ENCODE measurements at regions not wholly inside any gene's neighbourhood (a gene's known extent, or its start where the extent isn't known, plus 50 kb on each side); places are given as distances from the start of the nearest gene placed in this dataset.

DNA sequence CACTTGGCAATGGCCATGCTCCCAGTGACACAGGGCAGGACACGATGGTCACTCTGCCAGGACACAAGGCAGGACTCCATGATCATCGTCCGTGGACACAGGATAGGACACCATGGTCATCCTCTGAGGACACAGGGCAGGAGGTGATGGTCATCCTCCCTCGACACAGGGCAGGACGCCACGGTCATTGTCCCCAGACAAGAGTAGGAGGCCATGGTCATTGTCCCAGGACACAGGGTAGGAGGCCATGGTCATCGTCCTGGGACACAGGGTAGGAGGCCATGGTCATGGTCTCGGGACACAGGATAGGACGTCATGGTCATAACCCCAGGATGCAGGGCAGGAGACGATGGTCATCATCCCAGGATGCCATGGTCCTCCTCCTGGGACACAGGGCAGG is 289.2 kb downstream of the TCERG1L start:
- H3K4me1 ChIP-seq (ENCODE audit: control insufficient read depth, insufficient read depth, low read length), result no peaks in the 10 kb centered on the region
- H3K36me3 ChIP-seq (ENCODE audit: control insufficient read depth, insufficient read depth, low read length), result no peaks in the 10 kb centered on the region
- H3K9ac ChIP-seq (ENCODE audit: low read depth, low read length), result no peak overlapping the region
- no peaks in the 10 kb centered on the region for H3K27me3 ChIP-seq (ENCODE audit: control insufficient read depth, insufficient read depth, low read length)
- H3K9me3 ChIP-seq (ENCODE audit: control insufficient read depth, insufficient read depth, low read length), result no peaks in the 10 kb centered on the region
- no peak overlapping the region for H3K27ac ChIP-seq (ENCODE audit: low read depth, low read length)
- no peak overlapping the region for H3K4me3 ChIP-seq (ENCODE audit: low read depth, low read length)

DNA sequence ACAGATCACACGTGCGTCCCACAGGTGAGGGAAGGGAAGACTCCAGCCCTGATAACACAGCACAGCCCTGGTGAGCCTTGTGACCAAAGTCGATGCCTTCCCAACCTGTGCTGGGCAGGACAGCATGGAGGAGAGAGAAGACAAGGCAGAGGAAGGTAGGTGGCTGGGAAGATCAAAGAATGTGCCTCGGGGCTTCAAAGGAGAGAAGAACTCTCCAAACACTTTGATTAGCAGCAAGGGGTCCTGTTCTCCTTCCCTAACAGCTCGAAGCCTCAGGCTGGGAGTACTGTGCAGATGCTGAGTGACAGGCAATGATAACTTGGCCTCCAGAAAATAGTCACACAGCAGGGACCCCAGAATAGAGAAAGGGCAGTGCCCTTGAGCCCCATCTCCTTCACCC is 288.5 kb downstream of the TCERG1L start:
- Histone ChIP-seq H3K27me3 (ENCODE audit: control insufficient read depth, insufficient read depth, low read length) (no peaks in the 10 kb centered on the region), H3K4me1 (ENCODE audit: control insufficient read depth, insufficient read depth, low read length) (no peaks in the 10 kb centered on the region), H3K4me3 (ENCODE audit: low read depth, low read length) (no peak overlapping the region), H3K9ac (ENCODE audit: low read depth, low read length) (no peak overlapping the region), H3K27ac (ENCODE audit: low read depth, low read length) (no peak overlapping the region), H3K9me3 (ENCODE audit: control insufficient read depth, insufficient read depth, low read length) (no peaks in the 10 kb centered on the region), H3K36me3 (ENCODE audit: control insufficient read depth, insufficient read depth, low read length) (no peaks in the 10 kb centered on the region)

DNA sequence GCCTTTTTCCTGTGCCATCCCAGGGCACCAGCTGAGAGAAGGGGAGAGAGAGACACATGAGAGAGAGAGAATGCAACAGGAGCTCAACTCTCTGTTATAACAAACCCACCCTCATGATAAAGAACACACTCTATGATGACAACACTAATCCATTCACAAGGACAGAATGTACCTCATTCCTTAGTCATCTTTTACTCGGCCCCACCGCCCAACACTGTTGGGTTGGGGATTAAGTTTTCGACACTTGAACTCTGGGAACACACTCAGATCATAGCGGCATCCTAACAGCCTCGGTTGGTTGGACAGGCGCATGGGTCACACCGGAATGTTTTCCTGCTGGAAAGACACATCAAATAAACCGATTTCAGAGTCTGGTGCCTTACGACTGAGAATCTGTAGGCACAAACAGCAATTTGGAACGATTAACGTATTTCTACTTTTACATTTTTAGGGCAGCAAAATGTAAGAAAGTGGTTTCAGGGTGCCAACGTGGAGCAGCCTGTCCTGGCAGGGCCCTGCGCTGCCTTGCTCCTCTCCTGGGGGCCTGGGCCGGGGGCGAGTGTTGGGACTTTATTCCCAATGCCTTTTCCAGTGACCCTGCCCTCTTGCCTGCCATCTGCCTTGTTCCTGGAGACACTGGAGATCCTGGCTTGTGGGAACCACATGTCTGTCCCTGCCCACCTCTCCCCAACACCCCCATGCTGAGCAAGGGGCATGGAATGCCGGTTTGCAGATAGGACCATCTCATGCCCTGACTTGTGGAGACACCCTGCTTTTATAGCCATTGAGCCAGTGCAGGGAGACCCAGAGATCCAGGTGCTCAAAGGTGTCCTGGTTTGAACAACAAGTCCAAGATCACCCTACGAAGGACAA is 287.0 kb downstream of the TCERG1L start:
- H3K36me3 ChIP-seq (ENCODE audit: control insufficient read depth, insufficient read depth, low read length), result no peaks in the 10 kb centered on the region
- H3K9me3 ChIP-seq (ENCODE audit: control insufficient read depth, insufficient read depth, low read length), result no peaks in the 10 kb centered on the region
- no peaks in the 10 kb centered on the region for H3K4me1 ChIP-seq (ENCODE audit: control insufficient read depth, insufficient read depth, low read length)
- H3K9ac ChIP-seq (ENCODE audit: low read depth, low read length), result no peak overlapping the region
- no peaks in the 10 kb centered on the region for H3K27me3 ChIP-seq (ENCODE audit: control insufficient read depth, insufficient read depth, low read length)
- H3K27ac ChIP-seq (ENCODE audit: low read depth, low read length), result no peak overlapping the region
- no peak overlapping the region for H3K4me3 ChIP-seq (ENCODE audit: low read depth, low read length)

DNA sequence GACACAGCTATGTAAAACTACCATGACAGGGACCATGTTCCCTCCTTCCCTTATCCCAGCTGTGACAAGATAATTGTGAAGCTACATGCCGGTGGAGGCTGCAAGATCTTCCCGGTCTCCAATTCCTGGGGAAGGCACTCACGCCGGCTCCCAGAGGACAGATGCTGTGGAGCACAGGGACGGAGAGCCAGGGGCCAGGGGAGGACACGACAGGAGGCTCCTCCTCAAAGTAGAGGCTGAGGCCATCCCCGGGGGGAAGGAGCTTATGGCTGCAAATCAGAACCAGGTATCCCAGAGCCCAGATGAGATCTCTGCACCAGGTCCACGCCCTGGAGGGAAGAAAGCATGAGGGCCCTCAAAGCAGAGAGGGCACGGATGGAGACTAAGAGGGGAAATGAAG is 286.2 kb downstream of the TCERG1L start:
- Histone ChIP-seq H3K9me3 (ENCODE audit: control insufficient read depth, insufficient read depth, low read length) (no peaks in the 10 kb centered on the region), H3K4me1 (ENCODE audit: control insufficient read depth, insufficient read depth, low read length) (no peaks in the 10 kb centered on the region), H3K36me3 (ENCODE audit: control insufficient read depth, insufficient read depth, low read length) (no peaks in the 10 kb centered on the region), H3K27ac (ENCODE audit: low read depth, low read length) (no peak overlapping the region), H3K27me3 (ENCODE audit: control insufficient read depth, insufficient read depth, low read length) (no peaks in the 10 kb centered on the region), H3K9ac (ENCODE audit: low read depth, low read length) (no peak overlapping the region), H3K4me3 (ENCODE audit: low read depth, low read length) (no peak overlapping the region)

DNA sequence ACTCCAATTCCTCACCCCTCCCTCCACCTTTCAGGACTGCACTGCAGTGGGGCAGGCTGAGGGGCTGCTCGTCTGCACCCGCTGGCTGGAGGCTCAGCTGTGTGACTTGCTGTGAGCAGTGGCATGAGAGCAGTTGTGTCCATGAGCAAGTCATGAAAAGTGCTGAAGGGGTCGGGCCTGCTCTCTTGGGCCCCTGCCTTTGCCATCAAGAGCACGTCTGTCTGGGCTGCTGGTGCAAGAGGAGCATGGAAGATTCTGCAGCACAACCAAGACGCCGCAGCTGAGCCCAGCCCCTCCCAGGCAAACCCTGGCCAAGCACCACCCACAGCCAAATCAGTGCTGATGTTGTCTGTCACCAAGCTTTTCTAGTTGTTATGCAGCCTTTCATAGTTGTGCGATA is 284.3 kb downstream of the TCERG1L start:
- Histone ChIP-seq H3K4me3 (ENCODE audit: low read depth, low read length) (no peak overlapping the region), H3K9ac (ENCODE audit: low read depth, low read length) (no peak overlapping the region), H3K27ac (ENCODE audit: low read depth, low read length) (no peak overlapping the region)

DNA sequence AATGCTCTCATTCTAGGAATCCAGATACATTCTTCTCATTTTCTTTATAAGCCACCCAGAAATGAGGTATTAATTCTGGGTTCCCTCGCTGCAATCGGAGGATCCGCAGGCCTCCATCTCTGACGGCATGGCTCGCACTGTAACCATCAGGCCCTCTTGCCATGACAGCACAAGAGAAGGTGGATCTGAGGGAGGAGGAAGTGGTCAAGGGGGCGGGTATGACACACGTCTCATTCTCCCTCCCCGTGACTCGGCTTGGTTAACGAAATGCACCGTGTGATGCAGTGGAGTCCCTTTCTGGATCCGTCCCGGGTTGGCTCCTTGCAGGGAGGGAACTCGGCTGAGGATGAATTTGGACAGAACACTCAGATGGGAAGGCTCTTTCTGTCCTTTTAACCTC is 280.2 kb downstream of the TCERG1L start:
- no peaks in the 10 kb centered on the region for H3K36me3 ChIP-seq (ENCODE audit: control insufficient read depth, insufficient read depth, low read length)
- H3K27ac ChIP-seq (ENCODE audit: low read depth, low read length), result no peak overlapping the region
- no peaks in the 10 kb centered on the region for H3K27me3 ChIP-seq (ENCODE audit: control insufficient read depth, insufficient read depth, low read length)
- no peaks in the 10 kb centered on the region for H3K9me3 ChIP-seq (ENCODE audit: control insufficient read depth, insufficient read depth, low read length)
- H3K4me3 ChIP-seq (ENCODE audit: low read depth, low read length), result no peak overlapping the region
- no peaks in the 10 kb centered on the region; the same call in 1 of the 2 replicates for H3K4me1 ChIP-seq (ENCODE audit: control insufficient read depth, insufficient read depth, low read length)
- no peak overlapping the region for H3K9ac ChIP-seq (ENCODE audit: low read depth, low read length)

More for the DNA sequence above, 284.3 kb downstream of the TCERG1L start:
- Histone ChIP-seq H3K9me3 (ENCODE audit: control insufficient read depth, insufficient read depth, low read length) (no peaks in the 10 kb centered on the region), H3K27me3 (ENCODE audit: control insufficient read depth, insufficient read depth, low read length) (no peaks in the 10 kb centered on the region), H3K4me1 (ENCODE audit: control insufficient read depth, insufficient read depth, low read length) (no peaks in the 10 kb centered on the region), H3K36me3 (ENCODE audit: control insufficient read depth, insufficient read depth, low read length) (no peaks in the 10 kb centered on the region)

DNA sequence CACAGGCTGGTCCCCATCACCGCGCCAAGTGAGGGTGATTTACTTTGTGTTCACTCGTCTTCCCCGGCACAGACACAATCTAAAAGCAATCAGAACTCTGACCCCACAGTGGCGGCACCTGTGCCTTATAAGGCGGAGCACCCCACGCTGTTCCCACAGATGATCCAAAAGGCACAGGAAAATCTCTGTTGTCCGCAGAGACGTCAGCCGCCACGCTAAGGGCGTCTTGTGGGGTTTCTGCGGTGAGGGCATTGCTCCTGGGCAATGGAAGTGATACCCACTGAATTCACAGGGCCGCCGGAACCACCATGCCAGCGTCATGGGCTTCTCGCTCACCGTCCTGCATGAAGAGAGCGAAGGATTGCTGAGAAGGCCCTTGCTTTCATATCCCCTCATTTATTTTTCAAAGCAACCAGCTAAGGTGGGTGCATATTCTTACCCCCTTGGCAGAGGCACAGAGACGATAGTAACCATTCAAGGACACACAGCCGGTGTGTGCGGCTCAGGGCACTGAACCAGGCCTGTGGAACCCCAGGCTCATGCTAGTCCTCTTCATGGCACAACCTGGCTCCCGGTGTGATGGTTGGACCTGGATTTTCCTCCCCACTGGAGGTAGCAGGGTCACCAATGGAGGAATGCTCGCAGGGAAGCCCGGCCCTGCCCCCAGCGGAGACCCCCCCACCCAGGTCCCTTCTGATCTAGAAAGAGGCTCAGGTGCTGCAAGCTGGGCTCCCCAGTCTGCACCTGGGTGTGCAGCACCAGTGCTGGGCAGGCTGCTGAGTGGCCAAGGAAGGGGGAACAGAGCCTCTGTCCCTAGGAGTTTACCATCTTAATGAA is 279.0 kb downstream of the TCERG1L start:
- Histone ChIP-seq H3K9me3 (ENCODE audit: control insufficient read depth, insufficient read depth, low read length) (no peaks in the 10 kb centered on the region), H3K27me3 (ENCODE audit: control insufficient read depth, insufficient read depth, low read length) (no peaks in the 10 kb centered on the region), H3K4me3 (ENCODE audit: low read depth, low read length) (no peak overlapping the region), H3K4me1 (ENCODE audit: control insufficient read depth, insufficient read depth, low read length) (no peaks in the 10 kb centered on the region; the same call in 1 of the 2 replicates), H3K9ac (ENCODE audit: low read depth, low read length) (no peak overlapping the region), H3K36me3 (ENCODE audit: control insufficient read depth, insufficient read depth, low read length) (no peaks in the 10 kb centered on the region), H3K27ac (ENCODE audit: low read depth, low read length) (no peak overlapping the region)

DNA sequence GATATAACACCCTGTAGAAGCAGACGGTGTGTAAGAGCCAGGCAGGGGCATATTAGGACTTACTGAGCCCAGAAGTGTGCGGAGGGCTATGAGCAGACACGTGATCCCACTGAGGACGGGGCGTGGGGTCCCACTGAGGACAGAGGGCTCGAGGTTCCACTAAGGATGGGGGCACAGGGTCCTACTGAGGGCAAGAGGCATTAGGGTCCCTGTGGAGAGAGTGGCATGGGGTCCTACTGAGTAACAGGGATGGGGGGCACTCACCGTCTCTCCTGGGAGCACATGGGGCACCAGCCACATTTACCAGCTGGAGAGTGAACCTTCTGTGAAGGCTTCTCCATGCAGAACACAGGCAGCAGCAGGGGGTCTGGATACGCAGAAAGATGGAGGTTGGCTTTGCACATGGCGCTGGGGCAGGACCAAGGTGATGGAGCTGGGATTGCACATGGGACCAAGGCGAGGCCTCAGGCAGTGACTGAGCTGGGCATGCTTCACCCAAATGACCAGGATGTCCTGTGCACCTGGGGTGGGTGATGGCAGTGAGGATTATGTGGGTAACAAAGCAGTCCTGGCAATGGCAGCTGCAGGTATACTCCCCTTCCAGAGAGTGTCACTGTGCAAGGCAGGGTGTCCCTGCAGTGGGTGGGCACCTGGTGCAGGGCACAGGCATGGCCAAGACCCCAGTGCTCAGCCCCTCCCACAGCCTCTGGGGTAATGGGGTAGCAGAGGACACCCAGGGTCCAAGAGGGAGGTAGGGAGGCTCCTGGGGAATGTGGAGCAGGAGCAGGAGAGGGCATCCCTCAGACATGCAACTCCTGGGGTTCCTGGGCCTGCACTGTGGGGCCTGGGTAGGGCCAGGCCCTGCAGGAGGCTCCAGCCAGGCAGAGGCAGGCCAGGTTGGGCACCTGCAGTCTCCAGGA is 278.1 kb downstream of the TCERG1L start:
- H3K9ac ChIP-seq (ENCODE audit: low read depth, low read length), result no peak overlapping the region
- H3K27ac ChIP-seq (ENCODE audit: low read depth, low read length), result no peak overlapping the region
- no peaks in the 10 kb centered on the region; the same call in 1 of the 2 replicates for H3K4me1 ChIP-seq (ENCODE audit: control insufficient read depth, insufficient read depth, low read length)
- H3K27me3 ChIP-seq (ENCODE audit: control insufficient read depth, insufficient read depth, low read length), result no peaks in the 10 kb centered on the region
- H3K36me3 ChIP-seq (ENCODE audit: control insufficient read depth, insufficient read depth, low read length), result no peaks in the 10 kb centered on the region
- H3K4me3 ChIP-seq (ENCODE audit: low read depth, low read length), result no peak overlapping the region
- no peaks in the 10 kb centered on the region for H3K9me3 ChIP-seq (ENCODE audit: control insufficient read depth, insufficient read depth, low read length)

DNA sequence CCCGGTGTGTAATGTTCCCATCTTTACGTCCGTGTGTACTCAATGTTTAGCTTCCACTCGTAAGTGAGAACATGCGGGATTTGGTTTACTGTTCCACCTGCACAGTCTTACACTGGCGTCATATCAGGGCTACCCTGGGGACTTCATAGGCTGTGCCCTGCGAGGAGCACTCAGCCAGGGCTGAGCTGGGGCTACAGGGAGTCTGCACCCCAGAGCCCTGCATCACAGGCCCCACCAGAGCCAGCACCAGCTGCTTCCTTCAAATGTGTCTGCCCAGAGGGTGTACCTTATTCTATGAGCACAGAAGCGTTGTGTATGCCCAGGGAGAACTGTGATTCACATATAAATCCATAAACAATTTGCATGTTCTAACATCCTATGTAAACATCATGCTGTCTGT is 277.1 kb downstream of the TCERG1L start:
- no peaks in the 10 kb centered on the region for H3K27me3 ChIP-seq (ENCODE audit: control insufficient read depth, insufficient read depth, low read length)
- H3K4me3 ChIP-seq (ENCODE audit: low read depth, low read length), result no peak overlapping the region
- no peaks in the 10 kb centered on the region for H3K9me3 ChIP-seq (ENCODE audit: control insufficient read depth, insufficient read depth, low read length)
- no peak overlapping the region for H3K27ac ChIP-seq (ENCODE audit: low read depth, low read length)
- H3K9ac ChIP-seq (ENCODE audit: low read depth, low read length), result no peak overlapping the region
- H3K4me1 ChIP-seq (ENCODE audit: control insufficient read depth, insufficient read depth, low read length), result no peaks in the 10 kb centered on the region; the same call in 1 of the 2 replicates
- no peaks in the 10 kb centered on the region for H3K36me3 ChIP-seq (ENCODE audit: control insufficient read depth, insufficient read depth, low read length)

DNA sequence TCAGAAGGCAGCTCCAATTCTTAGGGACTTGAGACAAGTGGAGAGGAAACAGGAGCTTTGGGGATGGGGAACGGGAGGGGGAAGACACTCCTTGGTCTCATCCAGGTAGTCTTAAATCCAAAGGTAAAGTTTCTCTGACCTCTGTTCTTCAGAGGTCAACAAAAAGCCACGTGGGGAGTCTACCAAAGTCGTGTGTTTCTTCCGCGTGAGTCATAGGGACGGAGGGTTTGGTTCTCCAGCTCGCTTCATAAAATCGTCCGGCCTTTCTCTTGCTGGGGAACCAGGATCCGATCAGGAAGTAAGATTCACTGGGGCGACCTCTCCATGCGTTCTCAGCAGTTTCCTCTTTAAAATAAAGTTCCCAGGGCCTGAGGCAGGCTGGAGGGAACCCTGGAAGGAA is 275.7 kb downstream of the TCERG1L start:
- H3K27me3 ChIP-seq (ENCODE audit: control insufficient read depth, insufficient read depth, low read length), result no peaks in the 10 kb centered on the region
- H3K4me1 ChIP-seq (ENCODE audit: control insufficient read depth, insufficient read depth, low read length), result no peaks in the 10 kb centered on the region; the same call in 1 of the 2 replicates
- H3K36me3 ChIP-seq (ENCODE audit: control insufficient read depth, insufficient read depth, low read length), result no peaks in the 10 kb centered on the region
- H3K27ac ChIP-seq (ENCODE audit: low read depth, low read length), result no peak overlapping the region
- no peak overlapping the region for H3K4me3 ChIP-seq (ENCODE audit: low read depth, low read length)
- no peak overlapping the region for H3K9ac ChIP-seq (ENCODE audit: low read depth, low read length)
- peaks cover 12% of the 10 kb centered on the region for H3K9me3 ChIP-seq (ENCODE audit: control insufficient read depth, insufficient read depth, low read length)

Measured in HUES48 (cell line).